Liver (tissue), 8 donors: ENCODE measurements at regions not wholly inside any gene's neighbourhood (a gene's known extent, or its start where the extent isn't known, plus 50 kb on each side); places are given as distances from the start of the nearest gene placed in this dataset.

Experiments
- DNase-seq: peaks from one replicate; pipeline ENCODE4 v3.0.0-alpha.2; 2017; ENCODE audit warnings: low spot score
- H3K27ac ChIP-seq, 2 donors: one replicate each; pipeline ENCODE4 v1.7.0; 2013; ENCODE audit warnings: inconsistent platforms in 2 of 2, low read length in 2 of 2, control low read depth in 1 of 2, low read depth in 1 of 2, mild to moderate bottlenecking in 1 of 2
- H3K27me3 ChIP-seq, 4 donors: one replicate each; pipeline versions ENCODE4 v1.6.1 to v1.7.0; 2013; ENCODE audit warnings: low read length in 3 of 4, inconsistent platforms in 1 of 4, mild to moderate bottlenecking in 1 of 4, moderate library complexity in 1 of 4; ENCODE audit not compliant: control insufficient read depth in 4 of 4, insufficient read depth in 4 of 4
- H3K36me3 ChIP-seq, 4 donors: one replicate each; pipeline versions ENCODE4 v1.6.1 to v1.7.0; 2013; ENCODE audit warnings: low read length in 3 of 4, mild to moderate bottlenecking in 3 of 4, low read depth in 1 of 4, moderate library complexity in 1 of 4; ENCODE audit not compliant: control insufficient read depth in 4 of 4, insufficient read depth in 3 of 4
- H3K4me1 ChIP-seq, 4 donors: one replicate each; pipeline versions ENCODE4 v1.6.1 to v1.7.0; 2013; ENCODE audit warnings: low read length in 3 of 4, mild to moderate bottlenecking in 3 of 4, moderate library complexity in 1 of 4; ENCODE audit not compliant: control insufficient read depth in 4 of 4, insufficient read depth in 4 of 4
- H3K4me3 ChIP-seq, 3 donors: one replicate each; pipeline versions ENCODE4 v1.6.1 to v1.7.0; 2013; ENCODE audit warnings: low read length in 3 of 3, control low read depth in 1 of 3, low read depth in 1 of 3, mild to moderate bottlenecking in 1 of 3
- H3K9ac ChIP-seq, 2 donors: one replicate each; pipeline ENCODE4 v1.7.0; 2013; ENCODE audit warnings: low read length in 2 of 2, mild to moderate bottlenecking in 2 of 2, moderate library complexity in 2 of 2, control low read depth in 1 of 2, low read depth in 1 of 2
- H3K9me3 ChIP-seq, 4 donors: one replicate each; pipeline versions ENCODE4 v1.6.1 to v1.7.0; 2013; ENCODE audit warnings: low read length in 3 of 4; ENCODE audit not compliant: control insufficient read depth in 4 of 4
- CTCF ChIP-seq: fragments of 150-350 bp; IDR thresholded peaks from 2 replicates; pipeline ENCODE4 v1.5.1; 2017; ENCODE audit warnings: improper control_type of control experiment, low read depth, low read length; ENCODE audit not compliant: missing input control
- EGR1 ChIP-seq, 2 donors: IDR thresholded peaks; 2 replicates each; pipeline ENCODE4 v1.6.1; 2016 to 2018; ENCODE audit warnings: antibody characterized with exemption in 2 of 2, low read depth in 2 of 2
- GABPA ChIP-seq, 2 donors: IDR thresholded peaks in 1 of 2; conservative IDR thresholded peaks in 1 of 2; 2 replicates each; pipeline ENCODE4 v1.6.1; 2016; ENCODE audit warnings: antibody characterized with exemption in 2 of 2, mild to moderate bottlenecking in 1 of 2, moderate library complexity in 1 of 2
- HNF4A ChIP-seq, 2 donors: conservative IDR thresholded peaks; 2 replicates each; pipeline ENCODE4 v1.6.1; 2016; ENCODE audit warnings: antibody characterized with exemption in 2 of 2, mild to moderate bottlenecking in 2 of 2
- HNF4G ChIP-seq: IDR thresholded peaks from 2 replicates; pipeline ENCODE4 v1.6.1; 2016; ENCODE audit warnings: antibody characterized with exemption
- JUND ChIP-seq, 2 donors: IDR thresholded peaks; 2 replicates each; pipeline ENCODE4 v1.6.1; 2016; ENCODE audit warnings: antibody characterized with exemption in 2 of 2
- MAX ChIP-seq: IDR thresholded peaks from 2 replicates; pipeline ENCODE4 v1.6.1; 2016; ENCODE audit warnings: antibody characterized with exemption
- NR2F2 ChIP-seq: IDR thresholded peaks from 2 replicates; pipeline ENCODE4 v1.6.1; 2016; ENCODE audit warnings: antibody characterized with exemption
- RAD21 ChIP-seq, 2 donors: IDR thresholded peaks; 2 replicates each; pipeline ENCODE4 v1.6.1; 2016; ENCODE audit warnings: antibody characterized with exemption in 2 of 2, mild to moderate bottlenecking in 2 of 2
- REST ChIP-seq: IDR thresholded peaks from 2 replicates; pipeline ENCODE4 v1.6.1; 2016; ENCODE audit warnings: antibody characterized with exemption, mild to moderate bottlenecking
- TAF1 ChIP-seq: conservative IDR thresholded peaks from 2 replicates; pipeline ENCODE4 v1.6.1; 2016; ENCODE audit warnings: antibody characterized with exemption, mild to moderate bottlenecking
- YY1 ChIP-seq: IDR thresholded peaks from 2 replicates; pipeline ENCODE4 v1.6.1; 2016; ENCODE audit warnings: antibody characterized with exemption, mild to moderate bottlenecking
- ZBTB33 ChIP-seq: IDR thresholded peaks from 2 replicates; pipeline ENCODE4 v1.6.1; 2016; ENCODE audit warnings: antibody characterized with exemption
- WGBS: extraction: QIAGEN DNeasy Blood & Tissue Kit; methylation state at CpG from one replicate; pipeline ENCODE4 v1.1.7; 2013; 5-methylcytosine and 5-hydroxymethylcytosine counted together
- donor health status: healthy.
- donor health status: healthy.
- donor health status: healthy.
- donor health status: healthy.
- donor health status: healthy.

GRCh38 chr4:17315459-17315858 is 196.4 kb downstream of the QDPR start:
- no peak for DNase-seq
- H3K36me3 ChIP-seq: no peaks in the 10 kb centered on the region
- H3K4me1 ChIP-seq: no peaks in the 10 kb centered on the region
- H3K27me3 ChIP-seq: peaks cover 0 to 3% (median 0%) of the 10 kb centered on the region in 4 donors
- H3K9ac ChIP-seq: no peak overlapping the region
- peaks cover 0 to 3% (median 0%) of the 10 kb centered on the region in 4 donors for H3K9me3 ChIP-seq
- no peak overlapping the region for H3K4me3 ChIP-seq
- peak; percentile 39 to 62 for TF ChIP-seq RAD21 (IDR thresholded peaks at IDR 0.05)
- TF ChIP-seq EGR1 (IDR thresholded peaks at IDR 0.05; ENCODE audit: low read depth in 2 of 2): no peak
- no peak overlapping the region for H3K27ac ChIP-seq

GRCh38 chr4:17313194-17313593 is 198.7 kb downstream of the QDPR start:
- TF ChIP-seq CTCF (no peak), ZBTB33 (no peak), GABPA (IDR thresholded peaks at IDR 0.05 in 1 of 2, conservative IDR thresholded peaks at IDR 0.05 in 1 of 2) (no peak), REST (no peak), EGR1 (IDR thresholded peaks at IDR 0.05; ENCODE audit: low read depth in 2 of 2) (no peak), RAD21 (IDR thresholded peaks at IDR 0.05) (no peak), YY1 (no peak), NR2F2 (no peak), HNF4A (conservative IDR thresholded peaks at IDR 0.05) (no peak), JUND (IDR thresholded peaks at IDR 0.05) (no peak), HNF4G (no peak), TAF1 (no peak), MAX (no peak)
- H3K4me1 ChIP-seq: no peaks in the 10 kb centered on the region
- H3K4me3 ChIP-seq: no peak overlapping the region
- WGBS: 74% methylated on average over 2 of the region's 2 CpGs
- no peaks in the 10 kb centered on the region for H3K27me3 ChIP-seq
- H3K9me3 ChIP-seq: no peaks in the 10 kb centered on the region
- H3K36me3 ChIP-seq: no peaks in the 10 kb centered on the region
- no peak overlapping the region for H3K9ac ChIP-seq
- no peak for DNase-seq
- H3K27ac ChIP-seq: no peak overlapping the region
